SK-N-SH (cell line): ENCODE measurements at regions not wholly inside any gene's neighbourhood (a gene's known extent, or its start where the extent isn't known, plus 50 kb on each side); places are given as distances from the start of the nearest gene placed in this dataset.

Experiments
- EZH2phosphoT487 ChIP-seq: fragments of 200-600 bp; sonication (generic); IDR thresholded peaks from 2 replicates; pipeline ENCODE4 v1.6.1; 2017; ENCODE audit warnings: low read depth, mixed run types, mild to moderate bottlenecking, antibody characterized with exemption, moderate library complexity, borderline replicate concordance
- NRF1 ChIP-seq: IDR thresholded peaks from 2 replicates; pipeline ENCODE4 v1.6.1; 2012; ENCODE audit warnings: low read depth, mild to moderate bottlenecking, low read length
- POLR2AphosphoS5 ChIP-seq: IDR thresholded peaks from 2 replicates; pipeline ENCODE4 v1.6.1; 2012; ENCODE audit warnings: low read depth, low read length
- RCOR1 ChIP-seq: fragments of 150-350 bp; IDR thresholded peaks from 2 replicates; pipeline ENCODE4 v1.6.1; 2017; ENCODE audit warnings: antibody characterized with exemption, low read length
- RFX5 ChIP-seq: IDR thresholded peaks from 2 replicates; pipeline ENCODE4 v1.6.1; 2012; ENCODE audit warnings: mild to moderate bottlenecking, improper control_type of control experiment, low read length
- TAF1 ChIP-seq: IDR thresholded peaks from 2 replicates; pipeline ENCODE4 v1.6.1; 2012; ENCODE audit warnings: low read depth, mild to moderate bottlenecking, low read length, moderate library complexity, borderline replicate concordance
- TEAD4 ChIP-seq: IDR thresholded peaks from 2 replicates; pipeline ENCODE4 v1.4.0; 2012; ENCODE audit warnings: mild to moderate bottlenecking, borderline replicate concordance; ENCODE audit not compliant: insufficient read depth
- TF ChIP-seq, protein P1 (sequence below): fragments of 150-350 bp; IDR thresholded peaks from 2 replicates; pipeline ENCODE4 v1.6.1; 2017; ENCODE audit warnings: antibody characterized with exemption, low read length, low read depth, borderline replicate concordance
- TF ChIP-seq, protein P2 (sequence below): IDR thresholded peaks from 2 replicates; pipeline ENCODE4; 2012
- TF ChIP-seq, protein P3 (sequence below): fragments of 200-600 bp; sonication (generic); IDR thresholded peaks from 2 replicates; pipeline ENCODE4 v1.6.1; 2017; ENCODE audit warnings: antibody characterized with exemption, mild to moderate bottlenecking, moderate library complexity

DNA sequence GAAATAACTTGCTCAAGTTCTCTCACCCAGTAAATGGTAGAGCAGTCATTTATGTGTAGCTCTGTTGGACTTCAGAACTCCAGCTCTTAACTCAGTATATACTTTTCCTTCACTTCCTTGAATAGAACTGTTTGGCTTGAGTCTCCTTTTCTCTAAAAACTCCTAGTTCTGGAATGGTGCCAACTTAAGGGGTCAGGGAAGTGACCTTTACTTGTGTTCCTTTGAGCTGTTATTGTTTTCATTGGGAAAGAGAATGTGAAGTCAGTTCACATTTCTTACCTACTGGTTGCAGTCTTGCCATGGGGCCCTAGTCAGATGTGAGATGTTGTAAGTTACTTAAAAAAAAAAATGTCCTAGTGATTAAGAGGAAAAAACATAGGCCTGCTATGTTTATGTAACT lies 77.0 kb upstream of the MACF1 start:
- TF ChIP-seq NRF1: no peak
- no peak for TF ChIP-seq TAF1
- TF ChIP-seq, protein P1, sequence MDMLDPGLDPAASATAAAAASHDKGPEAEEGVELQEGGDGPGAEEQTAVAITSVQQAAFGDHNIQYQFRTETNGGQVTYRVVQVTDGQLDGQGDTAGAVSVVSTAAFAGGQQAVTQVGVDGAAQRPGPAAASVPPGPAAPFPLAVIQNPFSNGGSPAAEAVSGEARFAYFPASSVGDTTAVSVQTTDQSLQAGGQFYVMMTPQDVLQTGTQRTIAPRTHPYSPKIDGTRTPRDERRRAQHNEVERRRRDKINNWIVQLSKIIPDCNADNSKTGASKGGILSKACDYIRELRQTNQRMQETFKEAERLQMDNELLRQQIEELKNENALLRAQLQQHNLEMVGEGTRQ: no peak
- TF ChIP-seq POLR2AphosphoS5: no peak
- TF ChIP-seq RFX5: no peak
- TF ChIP-seq, protein P2, sequence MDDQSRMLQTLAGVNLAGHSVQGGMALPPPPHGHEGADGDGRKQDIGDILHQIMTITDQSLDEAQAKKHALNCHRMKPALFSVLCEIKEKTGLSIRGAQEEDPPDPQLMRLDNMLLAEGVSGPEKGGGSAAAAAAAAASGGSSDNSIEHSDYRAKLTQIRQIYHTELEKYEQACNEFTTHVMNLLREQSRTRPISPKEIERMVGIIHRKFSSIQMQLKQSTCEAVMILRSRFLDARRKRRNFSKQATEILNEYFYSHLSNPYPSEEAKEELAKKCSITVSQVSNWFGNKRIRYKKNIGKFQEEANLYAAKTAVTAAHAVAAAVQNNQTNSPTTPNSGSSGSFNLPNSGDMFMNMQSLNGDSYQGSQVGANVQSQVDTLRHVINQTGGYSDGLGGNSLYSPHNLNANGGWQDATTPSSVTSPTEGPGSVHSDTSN: no peak
- TF ChIP-seq, protein P3, sequence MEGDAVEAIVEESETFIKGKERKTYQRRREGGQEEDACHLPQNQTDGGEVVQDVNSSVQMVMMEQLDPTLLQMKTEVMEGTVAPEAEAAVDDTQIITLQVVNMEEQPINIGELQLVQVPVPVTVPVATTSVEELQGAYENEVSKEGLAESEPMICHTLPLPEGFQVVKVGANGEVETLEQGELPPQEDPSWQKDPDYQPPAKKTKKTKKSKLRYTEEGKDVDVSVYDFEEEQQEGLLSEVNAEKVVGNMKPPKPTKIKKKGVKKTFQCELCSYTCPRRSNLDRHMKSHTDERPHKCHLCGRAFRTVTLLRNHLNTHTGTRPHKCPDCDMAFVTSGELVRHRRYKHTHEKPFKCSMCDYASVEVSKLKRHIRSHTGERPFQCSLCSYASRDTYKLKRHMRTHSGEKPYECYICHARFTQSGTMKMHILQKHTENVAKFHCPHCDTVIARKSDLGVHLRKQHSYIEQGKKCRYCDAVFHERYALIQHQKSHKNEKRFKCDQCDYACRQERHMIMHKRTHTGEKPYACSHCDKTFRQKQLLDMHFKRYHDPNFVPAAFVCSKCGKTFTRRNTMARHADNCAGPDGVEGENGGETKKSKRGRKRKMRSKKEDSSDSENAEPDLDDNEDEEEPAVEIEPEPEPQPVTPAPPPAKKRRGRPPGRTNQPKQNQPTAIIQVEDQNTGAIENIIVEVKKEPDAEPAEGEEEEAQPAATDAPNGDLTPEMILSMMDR: no peak
- TF ChIP-seq RCOR1: no peak
- TF ChIP-seq EZH2phosphoT487: no peak
- TF ChIP-seq TEAD4: no peak
